MCF 10A (cell line): ENCODE measurements at regions not wholly inside any gene's neighbourhood (a gene's known extent, or its start where the extent isn't known, plus 50 kb on each side); places are given as distances from the start of the nearest gene placed in this dataset.
A peak's percentile ranks its signal among the peaks of the same experiment; 100 is the strongest.

ENCODE experiments used
- BruUV-seq: library from RNA; stranded (reverse); fragments of 400-500 nt; replicated peaks from 2 replicates; lab custom pipeline; 2021; lab: Mats Ljungman, UMichigan
- CTCF ChIA-PET: fragments of 300-600 bp; sonication (Branson Sonifier 250); formaldehyde crosslinking; extraction: SDS; loops from one replicate; lab custom pipeline; 2021; ENCODE audit warnings: antibody characterized with exemption, inconsistent platforms; lab: Yijun Ruan, JAX
- POLR2A ChIA-PET: fragments of 300-600, 350-650 bp; sonication (Branson Sonifier 250); formaldehyde crosslinking; extraction: SDS; loops from one replicate; lab custom pipeline; 2020; ENCODE audit warnings: antibody characterized with exemption, inconsistent platforms; lab: Yijun Ruan, JAX
- DNase-seq: peaks from one replicate; pipeline ENCODE4 v3.0.0-alpha.2; 2018; ENCODE audit not compliant: unreplicated experiment
- H3K27ac Mint-ChIP-seq: one replicate; pipeline ENCODE4 v1.8.0; 2022; ENCODE audit warnings: mild to moderate bottlenecking, low read depth, mixed read lengths; ENCODE audit not compliant: unreplicated experiment
- H3K27me3 Mint-ChIP-seq: one replicate; pipeline ENCODE4 v1.8.0; 2022; ENCODE audit warnings: mixed read lengths; ENCODE audit not compliant: insufficient read depth, unreplicated experiment
- H3K36me3 Mint-ChIP-seq: one replicate; pipeline ENCODE4 v1.8.0; 2022; ENCODE audit warnings: mild to moderate bottlenecking, moderate library complexity, mixed read lengths; ENCODE audit not compliant: insufficient read depth, unreplicated experiment
- H3K4me1 Mint-ChIP-seq: one replicate; pipeline ENCODE4 v1.8.0; 2022; ENCODE audit warnings: mixed read lengths; ENCODE audit not compliant: insufficient read depth, unreplicated experiment
- H3K4me3 Mint-ChIP-seq: one replicate; pipeline ENCODE4 v1.8.0; 2022; ENCODE audit warnings: mild to moderate bottlenecking, moderate library complexity, mixed read lengths; ENCODE audit not compliant: unreplicated experiment
- H3K9me3 Mint-ChIP-seq: one replicate; pipeline ENCODE4 v1.8.0; 2022; ENCODE audit warnings: mixed read lengths; ENCODE audit not compliant: unreplicated experiment
- CTCF ChIP-seq: fragments of 200-600 bp; IDR thresholded peaks from one replicate; pipeline ENCODE4 v1.8.0; 2022; ENCODE audit warnings: antibody characterized with exemption, mild to moderate bottlenecking; ENCODE audit not compliant: unreplicated experiment
- intact Hi-C: fragments of 100-400 bp; cut with micrococcal nuclease; formaldehyde crosslinking; loops from 2 replicates; pipeline ENCODE4 v1.14.1; 2022

GRCh38 chr3:79878708-79879107 lies 110.9 kb upstream of the ROBO1 start:
- no peaks in the 10 kb centered on the region for H3K27me3 Mint-ChIP-seq
- no peak for DNase-seq
- no peaks in the 10 kb centered on the region for H3K4me1 Mint-ChIP-seq
- no TSS peak for BruUV-seq
- H3K9me3 Mint-ChIP-seq, result peaks cover 8% of the 10 kb centered on the region
- POLR2A ChIA-PET, result interaction anchor here (1.0 kb wide), 1 partner anchor 8 kb away, joined by 3 read pairs; no protein-coding TSS in a partner anchor
- CTCF ChIA-PET, result no interaction called here
- no peak overlapping the region for H3K27ac Mint-ChIP-seq
- no peak overlapping the region for H3K4me3 Mint-ChIP-seq
- no peaks in the 10 kb centered on the region for H3K36me3 Mint-ChIP-seq
- intact Hi-C loops, result no loop called here
- no peak for TF ChIP-seq CTCF

GRCh38 chr3:79874646-79875045 lies 106.8 kb upstream of the ROBO1 start:
- DNase-seq, result no peak
- H3K36me3 Mint-ChIP-seq, result no peaks in the 10 kb centered on the region
- POLR2A ChIA-PET, result no interaction called here
- TF ChIP-seq CTCF, result no peak
- no peak overlapping the region for H3K4me3 Mint-ChIP-seq
- H3K4me1 Mint-ChIP-seq, result peaks cover 12% of the 10 kb centered on the region
- intact Hi-C loops, result no loop called here
- CTCF ChIA-PET, result no interaction called here
- no peak overlapping the region for H3K27ac Mint-ChIP-seq
- peaks cover 16% of the 10 kb centered on the region for H3K9me3 Mint-ChIP-seq
- BruUV-seq, result no TSS peak
- H3K27me3 Mint-ChIP-seq, result no peaks in the 10 kb centered on the region

- Mint-ChIP-seq H3K4me1 (peaks cover 12% of the 10 kb centered on the region), H3K9me3 (peaks cover 24% of the 10 kb centered on the region), H3K27me3 (no peaks in the 10 kb centered on the region), H3K27ac (no peak overlapping the region), H3K36me3 (no peaks in the 10 kb centered on the region), H3K4me3 (no peak overlapping the region)
- no peak for TF ChIP-seq CTCF
- CTCF ChIA-PET, result no interaction called here
- no TSS peak for BruUV-seq
- POLR2A ChIA-PET, result no interaction called here
- intact Hi-C loops, result no loop called here
- DNase-seq, result peak; percentile 60
Measured at GRCh38 chr3:79872483-79872882, 104.7 kb upstream of the ROBO1 start.

- intact Hi-C loops, result no loop called here
- H3K9me3 Mint-ChIP-seq, result peaks cover 17% of the 10 kb centered on the region
- H3K27ac Mint-ChIP-seq, result no peak overlapping the region
- TF ChIP-seq CTCF, result no peak
- POLR2A ChIA-PET, result no interaction called here
- no peak for DNase-seq
- peaks cover 12% of the 10 kb centered on the region for H3K4me1 Mint-ChIP-seq
- H3K36me3 Mint-ChIP-seq, result no peaks in the 10 kb centered on the region
- H3K27me3 Mint-ChIP-seq, result no peaks in the 10 kb centered on the region
- no peak overlapping the region for H3K4me3 Mint-ChIP-seq
- BruUV-seq, result no TSS peak
- CTCF ChIA-PET, result no interaction called here
Measured at GRCh38 chr3:79871656-79872055, 103.9 kb upstream of the ROBO1 start.
